ENCODE measurements at regions not wholly inside any gene's neighbourhood (a gene's known extent, or its start where the extent isn't known, plus 50 kb on each side); places are given as distances from the start of the nearest gene placed in this dataset.
"Not testable (repeated sequence)": the region's sequence is repeated elsewhere in the genome, so short reads cannot be mapped to it uniquely, and the experiment has no call there.

DNA sequence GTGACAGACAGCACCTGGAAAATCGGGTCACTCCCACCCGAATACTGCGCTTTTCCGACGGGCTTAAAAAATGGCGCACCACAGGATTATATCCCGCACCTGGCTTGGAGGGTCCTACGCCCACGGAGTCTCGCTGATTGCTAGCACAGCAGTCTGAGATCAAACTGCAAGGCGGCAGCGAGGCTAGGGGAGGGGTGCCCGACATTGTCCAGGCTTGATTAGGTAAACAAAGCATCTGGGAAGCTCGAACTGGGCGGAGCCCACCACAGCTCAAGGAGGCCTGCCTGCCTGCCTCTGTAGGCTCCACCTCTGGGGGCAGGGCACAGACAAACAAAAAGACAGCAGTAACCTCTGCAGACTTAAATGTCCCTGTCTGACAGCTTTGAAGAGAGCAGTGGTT lies 1370.0 kb downstream of the SUCLG1 start:
- DNase-seq; H3K4me1 Mint-ChIP-seq; H3K9me3 Mint-ChIP-seq; H3K27me3 Mint-ChIP-seq; POLR2A ChIA-PET; H3K4me3 Mint-ChIP-seq; H3K36me3 Mint-ChIP-seq; ATAC-seq (ENCODE audit: low read depth); H3K27ac Mint-ChIP-seq: not testable (repeated sequence)

- no peak overlapping the region for H3K27ac Mint-ChIP-seq
- DNase-seq (no peak), ATAC-seq (ENCODE audit: low read depth) (no peak)
- no peaks in the 10 kb centered on the region for H3K4me1 Mint-ChIP-seq
- POLR2A ChIA-PET, result no interaction called here
- H3K36me3 Mint-ChIP-seq, result no peaks in the 10 kb centered on the region
- H3K4me3 Mint-ChIP-seq, result no peak overlapping the region
- H3K9me3 Mint-ChIP-seq, result peaks cover 5% of the 10 kb centered on the region
- no peaks in the 10 kb centered on the region for H3K27me3 Mint-ChIP-seq
Measured at GRCh38 chr2:83085869-83086268, 1373.2 kb downstream of the SUCLG1 start.

DNA sequence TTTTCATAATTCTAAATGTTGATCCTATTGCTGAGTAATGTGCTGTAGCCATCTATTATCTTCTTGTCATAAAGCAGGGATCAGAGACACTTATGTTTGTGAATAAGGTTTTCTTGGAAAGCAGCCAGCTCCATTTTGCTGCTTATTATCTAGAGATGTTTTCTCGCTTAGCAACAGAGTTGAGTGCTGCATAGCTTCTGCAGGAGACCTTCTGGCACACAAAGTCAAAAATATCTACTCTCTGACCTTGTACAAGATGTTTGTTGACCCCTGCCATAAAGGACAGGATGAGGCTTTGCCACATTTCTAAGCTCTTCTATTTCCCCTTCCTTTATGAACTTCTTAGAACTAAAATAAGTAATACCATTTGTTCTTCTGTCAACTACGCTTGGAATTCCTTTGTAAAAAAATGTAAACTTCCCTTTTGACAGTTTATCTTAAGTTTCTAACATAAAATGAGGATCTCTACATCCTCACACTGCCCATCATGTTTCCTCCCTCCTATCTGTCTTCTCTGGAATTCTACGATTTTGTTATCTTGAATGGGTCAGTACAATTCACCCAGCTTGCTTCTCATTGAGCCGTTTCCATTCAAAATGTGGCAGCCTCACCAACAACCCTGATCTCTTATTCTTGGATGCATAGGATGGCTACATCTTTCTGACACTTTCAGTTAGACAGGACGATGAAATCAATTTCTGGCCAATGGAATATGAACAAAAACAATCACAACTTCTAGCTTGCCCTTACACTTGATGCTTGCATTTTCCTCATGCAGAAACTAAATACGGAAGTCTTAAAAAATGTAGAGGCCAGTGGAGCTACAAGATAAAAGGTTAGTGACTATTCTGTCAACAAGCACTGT lies 1377.0 kb downstream of the SUCLG1 start:
- Mint-ChIP-seq H3K9me3 (no peaks in the 10 kb centered on the region), H3K4me1 (no peaks in the 10 kb centered on the region), H3K36me3 (no peaks in the 10 kb centered on the region), H3K4me3 (no peak overlapping the region), H3K27ac (no peak overlapping the region), H3K27me3 (no peaks in the 10 kb centered on the region)
- POLR2A ChIA-PET, result interaction anchor here (0.5 kb wide), 1 partner anchor 16 kb away, joined by 5 read pairs; no protein-coding TSS in a partner anchor
- ATAC-seq (ENCODE audit: low read depth), result no peak
- no peak for DNase-seq

- no peaks in the 10 kb centered on the region for H3K27me3 Mint-ChIP-seq
- ATAC-seq (ENCODE audit: low read depth) (no peak), DNase-seq (no peak)
- POLR2A ChIA-PET, result no interaction called here
- H3K36me3 Mint-ChIP-seq, result no peaks in the 10 kb centered on the region
- H3K4me3 Mint-ChIP-seq, result no peak overlapping the region
- peaks cover 5% of the 10 kb centered on the region for H3K9me3 Mint-ChIP-seq
- H3K27ac Mint-ChIP-seq, result no peak overlapping the region
- H3K4me1 Mint-ChIP-seq, result no peaks in the 10 kb centered on the region
Measured at GRCh38 chr2:83079007-83079406, 1380.1 kb downstream of the SUCLG1 start.

DNA sequence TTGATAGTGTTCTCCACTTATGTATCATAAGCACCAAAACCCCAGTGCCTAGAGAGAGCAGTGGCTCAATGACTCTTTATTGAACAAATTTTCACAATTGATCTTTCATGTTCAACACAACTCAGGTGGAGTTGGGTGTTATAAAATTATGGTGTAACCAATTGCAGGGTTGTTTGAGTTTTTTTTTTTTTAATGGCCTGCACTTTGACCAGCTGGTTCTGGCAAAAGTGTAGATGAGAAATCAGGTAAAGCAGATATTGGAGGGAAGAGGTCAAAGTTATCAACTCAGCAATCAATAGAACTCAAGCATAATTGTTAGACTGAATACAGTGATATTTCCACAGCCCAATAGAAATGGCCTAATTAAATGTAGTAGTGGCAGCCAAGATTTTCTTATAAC lies 1386.3 kb downstream of the SUCLG1 start:
- H3K4me3 Mint-ChIP-seq, result no peak overlapping the region
- ATAC-seq (ENCODE audit: low read depth) (no peak), DNase-seq (no peak)
- no peaks in the 10 kb centered on the region for H3K4me1 Mint-ChIP-seq
- H3K27me3 Mint-ChIP-seq, result no peaks in the 10 kb centered on the region
- H3K36me3 Mint-ChIP-seq, result no peaks in the 10 kb centered on the region
- POLR2A ChIA-PET, result no interaction called here
- H3K27ac Mint-ChIP-seq, result no peak overlapping the region
- H3K9me3 Mint-ChIP-seq, result peaks cover 5% of the 10 kb centered on the region

- POLR2A ChIA-PET, result no interaction called here
- no peak overlapping the region for H3K27ac Mint-ChIP-seq
- no peaks in the 10 kb centered on the region for H3K36me3 Mint-ChIP-seq
- peaks cover 5% of the 10 kb centered on the region for H3K9me3 Mint-ChIP-seq
- no peak overlapping the region for H3K4me3 Mint-ChIP-seq
- ATAC-seq (ENCODE audit: low read depth) (no peak), DNase-seq (no peak)
- H3K4me1 Mint-ChIP-seq, result no peaks in the 10 kb centered on the region
- no peaks in the 10 kb centered on the region for H3K27me3 Mint-ChIP-seq
Measured at GRCh38 chr2:83071914-83072313, 1387.2 kb downstream of the SUCLG1 start.

- DNase-seq (no peak), ATAC-seq (ENCODE audit: low read depth) (no peak)
- H3K36me3 Mint-ChIP-seq, result no peaks in the 10 kb centered on the region
- H3K4me3 Mint-ChIP-seq, result no peak overlapping the region
- no peaks in the 10 kb centered on the region for H3K27me3 Mint-ChIP-seq
- peaks cover 5% of the 10 kb centered on the region for H3K9me3 Mint-ChIP-seq
- H3K4me1 Mint-ChIP-seq, result no peaks in the 10 kb centered on the region
- POLR2A ChIA-PET, result no interaction called here
- H3K27ac Mint-ChIP-seq, result no peak overlapping the region
Measured at GRCh38 chr2:83071352-83071751, 1387.7 kb downstream of the SUCLG1 start.

DNA sequence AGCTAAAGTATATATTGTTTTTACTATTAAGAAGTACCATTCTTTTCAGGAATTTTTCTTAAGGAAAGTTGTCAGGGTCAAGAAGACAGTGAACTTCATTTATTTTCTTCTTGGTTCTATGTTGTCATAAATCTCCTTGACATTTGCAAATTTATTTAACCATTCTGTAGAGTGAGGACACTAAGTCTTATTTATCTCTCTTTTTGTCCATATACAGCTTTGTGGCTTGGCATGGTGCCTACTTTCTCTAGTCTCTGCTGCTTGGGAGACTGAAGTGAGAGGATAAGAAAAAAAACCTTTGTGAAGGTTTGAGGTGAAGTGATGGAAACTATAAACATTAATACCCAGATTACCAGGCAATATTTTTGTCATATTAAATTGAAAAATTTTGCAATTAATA lies 1389.4 kb downstream of the SUCLG1 start:
- peaks cover under 1% of the 10 kb centered on the region for H3K9me3 Mint-ChIP-seq
- H3K36me3 Mint-ChIP-seq, result no peaks in the 10 kb centered on the region
- DNase-seq (no peak), ATAC-seq (ENCODE audit: low read depth) (no peak)
- H3K27ac Mint-ChIP-seq, result no peak overlapping the region
- no peak overlapping the region for H3K4me3 Mint-ChIP-seq
- POLR2A ChIA-PET, result no interaction called here
- H3K4me1 Mint-ChIP-seq, result no peaks in the 10 kb centered on the region
- no peaks in the 10 kb centered on the region for H3K27me3 Mint-ChIP-seq

- ATAC-seq (ENCODE audit: low read depth) (no peak), DNase-seq (no peak)
- no peak overlapping the region for H3K4me3 Mint-ChIP-seq
- H3K36me3 Mint-ChIP-seq, result no peaks in the 10 kb centered on the region
- H3K9me3 Mint-ChIP-seq, result no peaks in the 10 kb centered on the region
- H3K27ac Mint-ChIP-seq, result no peak overlapping the region
- POLR2A ChIA-PET, result no interaction called here
- H3K27me3 Mint-ChIP-seq, result no peaks in the 10 kb centered on the region
- no peaks in the 10 kb centered on the region for H3K4me1 Mint-ChIP-seq
Measured at GRCh38 chr2:83068714-83069113, 1390.4 kb downstream of the SUCLG1 start.

DNA sequence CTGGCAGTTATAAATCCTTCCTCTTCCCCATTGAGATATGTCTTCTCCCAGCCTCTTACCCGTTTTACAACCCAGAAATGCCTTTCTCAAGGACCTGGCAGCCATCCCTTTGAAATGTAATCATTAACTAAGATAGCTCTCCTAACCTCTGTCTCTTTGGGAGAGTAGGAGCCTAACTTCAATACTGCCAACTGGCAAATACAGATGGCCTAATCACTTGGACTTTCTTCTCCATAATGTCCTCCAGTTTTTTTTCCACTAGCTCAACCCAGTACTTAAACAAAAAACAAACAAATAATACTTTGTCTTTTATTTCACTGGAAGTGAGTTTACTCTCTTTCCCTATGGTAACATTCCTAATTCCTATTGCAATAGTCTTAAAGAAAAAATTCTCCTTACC lies 1391.1 kb downstream of the SUCLG1 start:
- ATAC-seq (ENCODE audit: low read depth), result no peak
- Mint-ChIP-seq H3K27ac (no peak overlapping the region), H3K27me3 (no peaks in the 10 kb centered on the region), H3K4me1 (no peaks in the 10 kb centered on the region), H3K4me3 (no peak overlapping the region), H3K9me3 (no peaks in the 10 kb centered on the region), H3K36me3 (no peaks in the 10 kb centered on the region)
- DNase-seq, result no peak
- POLR2A ChIA-PET, result no interaction called here

DNA sequence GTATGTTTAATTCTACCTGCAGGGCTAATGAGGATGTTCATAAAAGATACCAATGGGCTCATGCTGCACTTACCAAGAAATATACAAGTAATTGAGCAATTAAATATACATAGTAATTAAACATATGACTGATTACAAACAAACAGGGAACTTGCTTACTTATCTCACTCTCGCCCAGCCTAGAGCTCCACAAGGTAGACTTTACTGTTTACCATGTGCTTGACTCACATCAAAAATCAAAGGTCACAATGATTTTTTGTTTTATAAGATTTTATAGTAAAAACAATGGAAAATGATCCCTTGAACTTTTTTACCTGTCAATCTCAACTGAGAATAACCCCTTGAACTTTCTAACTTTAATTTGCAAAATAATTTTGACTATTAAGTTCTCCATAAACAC lies 1395.1 kb downstream of the SUCLG1 start:
- Mint-ChIP-seq H3K4me3 (no peak overlapping the region), H3K9me3 (peaks cover 4% of the 10 kb centered on the region), H3K36me3 (no peaks in the 10 kb centered on the region), H3K27ac (no peak overlapping the region), H3K4me1 (no peaks in the 10 kb centered on the region), H3K27me3 (no peaks in the 10 kb centered on the region)
- DNase-seq (no peak), ATAC-seq (ENCODE audit: low read depth) (no peak)
- POLR2A ChIA-PET, result interaction anchor here (0.6 kb wide), 1 partner anchor 578 kb away, joined by 4 read pairs; no protein-coding TSS in a partner anchor

DNA sequence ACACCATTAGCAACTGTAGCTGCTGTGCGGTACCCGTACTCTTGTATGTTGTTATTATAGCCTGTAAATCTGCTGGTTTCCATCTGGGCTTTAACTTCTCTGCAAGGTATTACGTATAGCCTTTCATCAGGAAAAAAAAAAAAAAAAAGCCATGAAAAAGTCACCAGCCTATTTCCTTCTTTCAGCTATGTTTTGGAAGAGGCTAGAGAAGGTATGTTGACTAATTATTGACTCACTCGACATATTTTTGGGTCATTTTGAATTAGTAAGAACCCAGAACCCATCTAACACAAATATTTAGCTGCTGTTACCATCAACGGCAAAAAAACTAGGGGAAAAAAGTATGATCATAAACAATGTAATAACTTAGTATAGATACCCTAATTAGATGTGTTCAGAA lies 1395.6 kb downstream of the SUCLG1 start:
- no peak overlapping the region for H3K27ac Mint-ChIP-seq
- no peaks in the 10 kb centered on the region for H3K27me3 Mint-ChIP-seq
- no peak for DNase-seq
- H3K4me1 Mint-ChIP-seq, result no peaks in the 10 kb centered on the region
- H3K36me3 Mint-ChIP-seq, result no peaks in the 10 kb centered on the region
- POLR2A ChIA-PET, result interaction anchor here (0.6 kb wide), 1 partner anchor 579 kb away, joined by 4 read pairs; no protein-coding TSS in a partner anchor
- peaks cover 7% of the 10 kb centered on the region for H3K9me3 Mint-ChIP-seq
- no peak overlapping the region for H3K4me3 Mint-ChIP-seq
- ATAC-seq (ENCODE audit: low read depth), result no peak

DNA sequence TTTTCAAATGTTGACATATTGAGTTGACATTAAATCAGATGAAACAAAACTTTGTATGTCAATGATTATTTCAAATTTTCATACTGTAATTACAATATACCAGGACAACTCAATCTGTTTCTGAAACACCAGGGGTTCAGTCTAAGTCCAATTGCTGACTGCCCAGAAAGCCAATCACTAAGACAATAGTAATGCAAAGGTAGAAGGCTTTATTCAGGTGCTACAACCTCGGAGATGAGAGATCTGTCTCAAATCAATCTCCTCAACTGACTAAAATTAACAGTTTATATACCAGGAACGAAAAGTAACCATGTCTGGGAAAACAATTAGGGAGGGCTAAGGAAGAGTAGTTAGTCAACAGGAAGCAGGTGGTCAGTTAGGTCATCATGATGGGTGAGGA lies 1400.4 kb downstream of the SUCLG1 start:
- Mint-ChIP-seq H3K4me3 (no peak overlapping the region), H3K27me3 (no peaks in the 10 kb centered on the region), H3K9me3 (peaks cover 8% of the 10 kb centered on the region), H3K27ac (no peak overlapping the region), H3K4me1 (no peaks in the 10 kb centered on the region), H3K36me3 (no peaks in the 10 kb centered on the region)
- no peak for ATAC-seq (ENCODE audit: low read depth)
- POLR2A ChIA-PET, result no interaction called here
- DNase-seq, result no peak

DNA sequence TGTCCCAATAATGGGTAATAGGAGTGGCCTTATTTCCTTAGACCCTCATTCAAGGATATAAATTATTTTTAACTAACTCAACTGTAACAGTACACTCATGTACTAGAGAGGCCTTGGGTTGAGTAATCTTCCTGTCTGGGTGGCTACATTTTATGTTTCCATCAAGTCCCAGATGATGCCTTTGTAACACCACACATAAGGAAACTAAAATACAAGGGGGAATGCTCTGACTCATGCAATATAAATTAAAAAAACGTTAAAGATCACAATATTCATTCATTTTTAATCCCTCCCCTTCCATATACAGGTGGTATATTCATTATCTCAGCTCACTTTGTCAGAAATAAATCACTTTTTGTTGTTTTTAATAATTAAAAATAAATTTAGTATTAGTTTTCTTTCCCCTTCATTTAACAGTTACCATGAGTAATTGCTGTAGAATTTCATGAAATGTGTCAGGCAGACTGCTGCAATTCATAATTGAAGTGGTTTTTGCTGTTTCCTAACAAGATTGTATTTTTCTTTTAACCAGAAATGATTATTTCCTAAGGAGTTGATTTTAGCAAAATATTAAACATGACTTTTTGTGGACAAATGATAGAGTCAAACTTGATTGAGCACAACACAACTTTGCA lies 1403.6 kb downstream of the SUCLG1 start:
- no peak for ATAC-seq (ENCODE audit: low read depth)
- Mint-ChIP-seq H3K36me3 (no peaks in the 10 kb centered on the region), H3K4me3 (no peak overlapping the region), H3K9me3 (peaks cover 4% of the 10 kb centered on the region), H3K27me3 (no peaks in the 10 kb centered on the region), H3K4me1 (no peaks in the 10 kb centered on the region), H3K27ac (no peak overlapping the region)
- POLR2A ChIA-PET, result no interaction called here
- DNase-seq, result no peak

All from activated naive CD8-positive, alpha-beta T cell treated with anti-CD3 and anti-CD28 coated beads, Interleukin-2, amount 10 ng/mL, durations not matched to agents 7 days and 5 days (primary cell).